ENCODE measurements at regions not wholly inside any gene's neighbourhood (a gene's known extent, or its start where the extent isn't known, plus 50 kb on each side); places are given as distances from the start of the nearest gene placed in this dataset.

- DNase-seq (ENCODE audit: low read depth) = no peak
- H3K4me3 ChIP-seq (ENCODE audit: control insufficient read depth, low read depth, low read length) = no peak overlapping the region
- TF ChIP-seq CTCF (conservative IDR thresholded peaks at IDR 0.05; ENCODE audit: control insufficient read depth, insufficient read depth, low read depth, low read length) = no peak
Measured at GRCh38 chr4:149296503-149296902, 519.1 kb downstream of the IQCM start.

- DNase-seq (ENCODE audit: low read depth) = no peak
- TF ChIP-seq CTCF (conservative IDR thresholded peaks at IDR 0.05; ENCODE audit: control insufficient read depth, insufficient read depth, low read depth, low read length) = no peak
- no peak overlapping the region for H3K4me3 ChIP-seq (ENCODE audit: control insufficient read depth, low read depth, low read length)
Measured at GRCh38 chr4:149296084-149296483, 519.6 kb downstream of the IQCM start.

GRCh38 chr4:149294601-149295000 lies 521.0 kb downstream of the IQCM start:
- H3K4me3 ChIP-seq (ENCODE audit: control insufficient read depth, low read depth, low read length) = no peak overlapping the region
- DNase-seq (ENCODE audit: low read depth) = no peak
- TF ChIP-seq CTCF (conservative IDR thresholded peaks at IDR 0.05; ENCODE audit: control insufficient read depth, insufficient read depth, low read depth, low read length) = no peak

- peak; percentile 3 for DNase-seq (ENCODE audit: low read depth)
- no peak for TF ChIP-seq CTCF (conservative IDR thresholded peaks at IDR 0.05; ENCODE audit: control insufficient read depth, insufficient read depth, low read depth, low read length)
Measured at GRCh38 chr4:149293046-149293649, 522.5 kb downstream of the IQCM start.

GRCh38 chr4:149292425-149293007 lies 523.1 kb downstream of the IQCM start:
- DNase-seq (ENCODE audit: low read depth) = peak; percentile 12
- H3K4me3 ChIP-seq (ENCODE audit: control insufficient read depth, low read depth, low read length) = no peak overlapping the region
- TF ChIP-seq CTCF (conservative IDR thresholded peaks at IDR 0.05; ENCODE audit: control insufficient read depth, insufficient read depth, low read depth, low read length) = no peak

More at GRCh38 chr4:149293046-149293649, 522.5 kb downstream of the IQCM start:
- H3K4me3 ChIP-seq (ENCODE audit: control insufficient read depth, low read depth, low read length) = no peak overlapping the region

- H3K4me3 ChIP-seq (ENCODE audit: control insufficient read depth, low read depth, low read length) = no peak overlapping the region
- no peak for TF ChIP-seq CTCF (conservative IDR thresholded peaks at IDR 0.05; ENCODE audit: control insufficient read depth, insufficient read depth, low read depth, low read length)
- peak; percentile 69 for DNase-seq (ENCODE audit: low read depth)
Measured at GRCh38 chr4:149291463-149291862, 524.2 kb downstream of the IQCM start.
